DMS 273 (cell line): ENCODE measurements at regions not wholly inside any gene's neighbourhood (a gene's known extent, or its start where the extent isn't known, plus 50 kb on each side); places are given as distances from the start of the nearest gene placed in this dataset.
"Not testable (repeated sequence)": the region's sequence is repeated elsewhere in the genome, so short reads cannot be mapped to it uniquely, and the experiment has no call there.

Experiments used
- DNase-seq: peaks from one replicate; lab custom pipeline; 2025; ENCODE audit not compliant: unreplicated experiment; lab: John Stamatoyannopoulos, UW

DNA sequence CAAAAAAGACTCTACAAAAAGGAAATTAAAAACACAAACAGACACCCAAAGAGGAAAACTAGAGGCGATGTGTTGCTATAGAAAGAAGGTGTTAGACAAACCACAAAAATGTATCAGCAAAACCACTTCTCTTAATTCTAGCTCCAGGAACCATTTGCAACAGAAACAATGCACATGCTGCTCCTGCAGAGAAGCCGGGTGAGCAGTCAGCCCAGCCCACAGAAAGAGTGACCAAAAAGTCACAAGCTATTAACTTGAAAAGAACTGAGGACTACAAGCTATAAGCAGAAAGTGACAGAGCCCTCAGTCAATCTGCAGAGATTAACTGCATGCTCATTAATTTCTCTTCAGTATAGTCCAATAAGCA lies 96.2 kb upstream of the KLHL13 start:
- no peak for DNase-seq

DNA sequence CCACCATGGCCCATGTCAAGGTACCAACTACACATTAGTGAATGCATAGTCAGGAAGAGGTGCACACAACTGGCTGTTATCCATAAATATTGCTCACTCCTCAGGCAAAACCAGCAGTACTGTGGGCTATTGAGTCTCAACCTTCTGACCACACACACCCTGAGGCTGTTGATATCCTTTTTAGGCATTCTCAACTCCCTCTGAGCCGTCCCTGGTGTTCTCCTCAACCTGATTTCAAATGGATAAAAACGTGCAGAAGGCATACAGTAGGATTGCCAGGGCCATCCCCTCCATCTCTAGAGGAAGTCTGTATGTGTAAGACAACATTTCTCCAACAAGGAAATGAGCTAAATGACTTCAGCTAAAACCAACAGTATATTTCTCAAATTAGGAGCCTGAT lies 98.7 kb upstream of the KLHL13 start:
- no peak for DNase-seq

DNA sequence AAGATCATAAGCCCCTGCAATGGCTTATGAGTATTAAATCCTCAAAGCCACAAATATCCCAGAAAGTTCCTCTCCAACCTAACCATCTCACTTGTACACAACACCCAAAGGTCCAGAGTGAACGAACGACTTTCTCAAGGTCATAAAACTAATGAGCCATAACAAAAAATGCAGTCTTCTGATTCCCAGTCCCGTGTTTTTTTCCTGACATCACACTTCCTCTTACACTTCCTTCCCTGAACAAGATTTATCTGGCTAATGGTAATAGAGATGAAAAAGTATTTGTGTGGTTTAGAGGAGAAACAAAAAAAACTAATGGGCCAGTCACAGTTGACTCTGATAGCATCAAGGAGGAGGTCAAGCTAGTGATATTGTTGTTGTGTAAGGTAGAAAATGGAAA lies 99.5 kb upstream of the KLHL13 start:
- DNase-seq, result peak; percentile 15

DNA sequence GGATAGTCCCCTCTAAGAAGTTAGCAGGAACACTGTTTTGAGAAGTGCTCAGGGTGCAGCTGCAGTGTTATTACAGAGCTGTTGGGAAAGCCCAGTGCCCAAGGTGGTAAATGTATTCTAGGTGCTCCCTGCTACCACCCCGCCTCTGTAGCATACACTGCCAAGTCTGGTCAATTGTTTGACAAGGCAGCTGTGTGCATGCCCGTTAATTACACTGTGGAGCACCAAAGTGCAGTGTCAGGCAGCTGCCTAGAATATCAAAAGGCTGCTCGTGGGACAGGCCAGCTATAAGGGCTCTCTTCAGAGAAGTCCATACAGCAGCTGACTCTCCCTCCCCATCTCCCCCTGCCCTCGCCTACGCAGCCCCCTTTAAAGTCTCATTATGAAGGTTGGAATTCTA lies 99.9 kb upstream of the KLHL13 start:
- peak; percentile 66 for DNase-seq

DNA sequence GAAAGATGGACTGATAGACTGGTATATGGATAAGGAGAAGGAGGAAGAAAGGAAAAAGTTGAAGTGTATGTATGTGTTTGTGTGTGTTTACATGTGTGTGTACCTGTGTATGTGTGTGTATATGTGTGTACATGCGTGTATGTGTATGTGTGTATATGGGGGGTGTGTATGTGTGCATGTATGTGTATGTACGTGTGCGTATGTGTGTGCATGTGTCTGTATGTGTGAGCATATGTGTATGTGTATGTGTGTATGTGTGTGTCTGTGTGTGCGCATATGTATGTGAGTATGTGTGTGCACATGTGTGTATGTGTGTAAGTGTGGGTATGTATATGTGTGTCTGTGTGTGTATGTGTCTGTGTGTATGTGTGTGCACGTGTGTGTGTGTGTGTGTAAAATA lies 101.5 kb upstream of the KLHL13 start:
- no peak for DNase-seq

DNA sequence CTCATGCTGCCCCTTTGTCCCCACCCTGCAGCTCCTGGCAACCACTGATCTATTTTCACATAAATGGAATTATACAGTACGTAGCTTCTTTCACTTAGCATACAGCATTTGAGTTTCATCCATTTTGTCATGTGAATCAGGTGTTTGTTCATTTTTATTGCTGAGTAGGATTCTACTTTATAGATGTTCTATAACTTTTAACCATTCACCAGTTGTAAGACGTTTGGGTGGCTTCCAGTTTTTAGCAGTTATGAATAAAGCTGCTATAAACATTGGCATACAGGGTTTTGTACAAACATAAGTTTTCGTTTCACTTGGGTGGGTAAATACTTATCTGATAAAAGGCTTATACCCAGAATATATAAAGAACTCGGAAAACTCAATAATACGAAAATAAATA lies 102.3 kb upstream of the KLHL13 start:
- no peak for DNase-seq

DNA sequence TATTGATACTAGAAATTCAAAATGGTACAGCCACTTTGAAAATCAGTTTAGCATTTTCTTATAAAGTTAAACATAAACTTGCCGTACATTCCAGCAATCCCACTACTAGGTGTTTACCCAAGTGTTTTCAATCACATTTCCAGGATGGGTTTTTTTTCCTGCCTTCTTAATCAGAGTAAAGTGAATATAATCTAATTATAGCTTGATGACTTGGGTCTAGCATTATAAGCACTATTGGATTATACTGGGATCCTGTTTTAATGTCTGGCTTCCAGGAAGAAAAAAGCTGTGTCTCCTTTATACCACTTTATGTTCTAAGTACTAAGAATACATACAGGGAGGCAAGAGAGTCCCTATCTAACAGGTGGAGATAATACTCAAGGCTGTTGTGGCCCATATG lies 103.3 kb upstream of the KLHL13 start:
- no peak for DNase-seq

DNA sequence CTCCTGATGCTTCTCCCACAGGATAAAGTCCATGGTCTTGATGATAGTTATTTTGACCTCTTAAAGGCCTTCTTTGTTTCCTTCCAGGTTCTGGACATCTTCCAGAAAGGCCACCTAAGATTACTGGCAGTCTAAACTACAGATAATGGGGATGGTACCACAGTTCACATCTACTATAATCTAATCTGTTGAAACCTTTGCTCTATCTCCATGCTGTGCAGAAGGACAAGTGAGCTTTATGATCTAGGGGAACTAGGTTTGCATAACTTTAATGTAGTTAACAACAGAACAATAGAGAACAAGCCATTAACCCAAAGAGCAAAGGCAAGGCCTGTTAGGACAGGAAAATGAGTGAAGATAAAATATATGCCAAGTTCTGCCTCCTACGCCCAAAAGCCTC lies 103.9 kb upstream of the KLHL13 start:
- no peak for DNase-seq

DNA sequence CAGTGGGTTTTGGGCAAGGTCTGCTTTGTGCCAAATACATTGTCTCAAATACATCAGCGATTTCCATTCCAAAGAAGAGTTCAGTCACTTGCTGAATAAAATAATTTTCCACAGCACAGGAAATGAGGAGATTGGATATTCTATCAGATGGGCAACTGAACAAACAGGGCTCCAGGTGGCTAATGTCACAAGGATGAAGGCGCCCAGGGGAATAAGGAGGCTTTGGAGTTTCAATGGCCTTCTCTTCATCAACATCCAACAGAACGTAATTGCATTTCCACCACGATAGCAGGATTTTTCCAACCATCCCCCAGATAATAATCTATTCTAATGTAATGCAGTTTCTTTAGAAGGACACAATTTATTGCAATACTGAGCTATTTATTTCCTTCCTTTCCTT lies 104.7 kb upstream of the KLHL13 start:
- DNase-seq, result no peak

DNA sequence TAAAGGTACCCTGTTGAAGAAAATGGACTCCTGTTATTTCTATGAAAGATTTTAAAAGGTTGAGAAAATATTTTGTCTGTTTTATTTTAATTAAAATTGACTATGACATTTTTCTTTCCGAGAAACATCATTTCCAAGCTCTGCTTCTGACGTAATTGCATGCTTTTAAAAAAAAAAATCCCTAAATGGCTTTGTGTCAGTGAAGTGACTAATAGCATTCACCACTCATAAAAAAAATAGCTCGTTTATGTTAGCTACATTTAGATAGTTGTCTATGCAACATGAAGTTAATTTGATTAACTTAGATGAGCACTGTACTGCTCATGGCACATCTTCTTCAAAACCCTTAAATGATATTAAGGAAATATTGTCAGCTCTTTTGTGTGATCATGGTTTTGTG lies 105.1 kb upstream of the KLHL13 start:
- DNase-seq, result no peak

DNA sequence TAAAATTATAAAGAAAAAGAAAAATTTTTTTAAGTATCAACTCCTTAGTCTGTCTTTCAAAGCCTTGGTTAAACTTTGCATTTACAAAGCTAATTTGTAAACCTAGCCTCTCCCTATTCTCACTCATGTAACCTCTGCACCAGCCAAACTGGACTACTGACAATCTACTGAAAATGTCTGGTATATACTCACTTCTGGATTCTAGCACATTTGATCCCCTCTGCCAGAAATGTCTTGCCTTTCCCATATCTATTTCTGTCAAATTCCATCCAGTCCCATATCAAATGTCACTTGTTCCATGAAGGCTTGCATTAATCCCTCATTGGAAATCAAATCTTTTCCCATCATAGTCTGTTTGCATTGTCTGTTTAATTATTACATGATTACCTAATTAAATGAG lies 105.8 kb upstream of the KLHL13 start:
- no peak for DNase-seq

DNA sequence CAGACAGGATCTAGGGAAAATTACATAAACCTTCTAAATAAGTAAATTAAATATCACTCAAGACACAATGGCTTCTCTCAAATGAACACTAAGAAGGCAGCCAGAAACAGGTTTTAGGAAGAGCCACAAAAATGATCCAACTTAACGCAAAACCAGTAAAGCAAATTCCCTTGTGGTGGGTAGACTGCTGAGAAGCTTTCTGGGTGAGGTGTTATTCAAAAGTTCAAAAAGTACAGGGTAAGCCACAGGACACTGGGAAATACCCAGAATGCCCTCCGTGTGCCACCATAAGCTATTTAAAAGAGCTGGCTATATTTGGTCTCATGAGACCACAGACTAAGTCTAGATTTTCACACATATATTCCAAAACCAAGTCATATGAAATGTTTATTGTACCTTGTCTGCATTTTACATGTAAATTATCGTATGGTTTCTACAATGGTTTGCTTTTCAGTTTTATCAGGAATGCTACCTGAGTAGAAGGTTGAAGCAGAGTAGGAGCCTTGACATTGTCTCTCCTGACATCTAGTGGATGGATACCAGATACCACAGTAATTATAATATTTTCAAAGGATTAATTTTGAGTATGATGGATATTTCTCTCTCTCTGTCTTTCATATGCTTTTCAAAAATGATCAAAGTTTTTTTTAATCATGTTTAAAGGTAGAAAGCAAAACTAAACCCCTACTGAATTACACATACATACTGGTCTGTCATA lies 109.3 kb upstream of the KLHL13 start:
- peak; percentile 49 for DNase-seq

DNA sequence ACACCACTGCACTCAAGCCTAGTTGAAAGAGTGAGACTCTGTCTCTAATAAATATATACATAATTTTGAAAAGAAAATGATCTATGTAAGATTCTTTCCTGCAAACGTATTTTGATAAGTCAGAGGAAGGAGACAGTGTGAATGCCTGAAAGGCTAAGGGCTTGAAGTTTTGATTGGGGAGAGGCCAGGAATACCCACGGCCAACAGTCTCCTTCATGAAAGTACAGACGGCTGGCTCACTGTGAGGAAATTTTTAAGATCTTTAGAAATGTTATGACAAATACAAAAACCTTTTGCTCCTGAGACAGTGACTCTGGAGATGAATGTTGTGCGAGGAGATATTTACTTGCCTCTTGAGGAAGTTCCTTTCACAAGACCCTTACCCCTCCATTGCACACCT lies 111.4 kb upstream of the KLHL13 start:
- DNase-seq, result no peak

DNA sequence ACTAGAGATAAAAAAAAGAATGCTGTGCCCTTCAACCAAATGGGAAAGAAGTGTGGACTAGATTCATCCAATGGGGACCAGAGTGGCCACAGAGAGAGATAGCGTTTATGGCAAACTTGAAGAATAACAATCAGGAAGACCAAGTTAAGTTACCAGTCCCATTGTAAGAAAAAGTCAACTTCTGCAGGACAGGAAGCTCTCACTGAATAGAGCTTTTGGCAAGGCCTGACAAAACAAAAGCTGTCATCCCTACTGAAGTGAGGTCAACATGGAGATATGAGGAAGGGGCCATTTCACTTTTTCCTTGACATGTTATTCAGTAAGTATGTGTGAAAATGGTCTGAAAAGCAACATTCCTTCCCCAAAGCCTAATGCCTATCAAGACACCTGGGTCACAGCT lies 111.8 kb upstream of the KLHL13 start:
- DNase-seq, result no peak

DNA sequence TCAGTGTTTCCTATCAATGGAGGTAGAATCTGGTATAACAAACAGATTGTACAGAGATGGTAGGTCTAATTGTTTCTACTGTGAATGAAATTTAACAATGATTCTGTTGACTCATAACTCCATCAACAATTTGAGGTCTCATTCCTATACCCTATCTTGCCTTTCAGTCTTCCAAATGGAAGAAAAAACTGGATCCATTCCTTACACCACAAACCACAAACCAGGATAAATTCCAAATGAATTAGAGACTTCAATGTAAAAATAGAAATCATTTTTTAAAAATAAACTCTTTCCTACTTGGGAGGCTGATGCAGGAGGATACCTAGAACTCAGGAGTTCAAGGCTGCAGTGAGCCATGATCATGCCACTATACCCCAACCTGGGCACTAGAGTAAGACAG lies 114.4 kb upstream of the WDR44 start:
- no peak for DNase-seq

DNA sequence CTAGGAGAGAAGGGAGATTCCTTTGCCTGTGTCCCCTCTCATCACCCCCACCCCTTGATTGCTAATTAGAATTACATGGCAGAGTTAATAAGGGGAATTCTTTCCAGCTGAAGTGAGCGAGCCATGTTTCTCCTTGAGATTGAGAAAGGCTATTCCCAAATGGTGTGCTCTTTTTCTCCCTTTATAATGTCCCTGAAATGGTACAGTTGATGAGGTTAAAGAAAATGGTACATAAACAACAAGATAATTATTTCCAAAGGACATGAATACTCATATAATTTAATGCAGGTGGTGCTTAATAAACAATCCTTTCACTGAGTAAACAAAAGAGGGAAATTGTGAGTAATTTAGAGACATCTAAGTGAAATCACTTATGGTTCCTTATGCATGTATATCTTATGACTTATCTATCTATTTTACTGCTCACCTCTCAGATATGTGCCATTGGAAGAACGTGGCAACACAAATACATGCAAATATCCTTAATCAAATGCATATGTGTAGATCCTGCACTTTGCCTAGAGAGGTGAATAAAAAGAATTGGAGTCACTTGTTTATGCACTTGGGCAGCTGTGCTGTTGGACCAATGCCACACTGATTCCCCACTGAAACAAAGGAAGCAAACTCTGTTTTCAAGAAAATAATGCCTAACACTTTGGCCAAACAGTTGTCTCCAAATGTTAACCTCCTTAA lies 106.6 kb upstream of the WDR44 start:
- DNase-seq, result peak; percentile 61

DNA sequence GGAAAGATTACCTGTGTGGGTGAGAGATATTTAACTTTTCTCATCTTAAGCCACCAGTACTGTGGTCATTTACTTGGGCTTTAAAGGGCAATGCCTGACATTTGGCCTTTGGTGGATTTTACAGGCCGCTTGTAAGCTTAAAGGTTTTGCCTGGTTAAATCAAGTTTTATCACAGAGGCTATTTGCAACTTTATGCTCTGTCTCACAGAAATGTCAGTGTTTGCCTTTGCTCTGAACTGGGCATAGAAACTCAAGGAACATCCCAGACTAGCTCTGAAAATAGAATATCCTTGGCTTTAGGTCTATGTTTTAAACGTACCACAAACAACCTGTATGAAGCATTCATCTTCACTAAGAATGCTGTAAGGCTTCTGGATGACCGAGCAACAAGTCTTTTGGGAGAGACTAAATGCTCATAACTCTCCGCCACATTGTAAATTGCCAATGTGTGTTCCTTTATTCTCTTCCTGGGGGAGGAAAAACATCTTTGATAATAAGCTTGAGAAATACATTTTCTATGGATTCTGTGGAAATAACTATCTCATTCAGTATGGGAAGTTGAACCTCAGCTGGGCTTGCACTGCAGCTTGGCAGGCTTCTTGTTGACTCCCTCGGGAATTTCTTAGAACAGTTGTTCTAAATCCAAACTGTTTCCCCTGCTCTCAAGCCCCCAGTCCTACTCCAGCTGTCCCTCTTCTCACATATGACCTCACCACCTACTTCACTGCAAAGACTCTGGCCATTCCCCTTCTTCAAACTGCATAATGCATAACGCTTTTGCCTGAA lies 105.8 kb upstream of the WDR44 start:
- peak; percentile 88 for DNase-seq

DNA sequence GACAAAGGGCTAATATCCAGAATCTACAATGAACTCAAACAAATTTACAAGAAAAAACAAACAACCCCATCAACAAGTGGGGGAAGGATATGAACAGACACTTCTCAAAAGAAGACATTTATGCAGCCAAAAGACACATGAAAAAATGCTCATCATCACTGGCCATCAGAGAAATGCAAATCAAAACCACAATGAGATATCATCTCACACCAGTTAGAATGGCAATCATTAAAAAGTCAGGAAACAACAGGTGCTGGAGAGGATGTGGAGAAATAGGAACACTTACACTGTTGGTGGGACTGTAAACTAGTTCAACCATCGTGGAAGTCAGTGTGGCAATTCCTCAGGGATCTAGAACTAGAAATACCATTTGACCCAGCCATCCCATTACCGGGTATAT lies 98.9 kb upstream of the WDR44 start:
- DNase-seq, result not testable (repeated sequence)

DNA sequence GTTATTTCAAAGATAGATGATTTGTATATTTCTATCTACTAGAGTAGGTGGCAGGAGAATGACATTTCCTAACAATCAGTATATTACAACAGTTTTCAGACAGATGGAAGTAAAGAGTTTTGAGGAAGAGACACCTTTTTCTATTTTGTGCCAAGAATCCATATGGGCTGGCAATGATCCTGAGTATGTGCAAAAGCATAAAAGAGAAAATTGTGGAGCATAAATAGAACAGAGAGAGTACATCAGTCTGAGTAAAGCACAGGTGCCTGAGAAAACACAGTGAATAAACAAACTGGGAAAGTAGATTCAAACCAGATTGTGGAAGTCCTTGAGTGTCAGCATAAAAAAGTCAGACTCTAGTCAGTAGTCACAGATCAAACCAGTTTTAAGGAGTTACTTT lies 96.8 kb upstream of the WDR44 start:
- peak; percentile 16 for DNase-seq

DNA sequence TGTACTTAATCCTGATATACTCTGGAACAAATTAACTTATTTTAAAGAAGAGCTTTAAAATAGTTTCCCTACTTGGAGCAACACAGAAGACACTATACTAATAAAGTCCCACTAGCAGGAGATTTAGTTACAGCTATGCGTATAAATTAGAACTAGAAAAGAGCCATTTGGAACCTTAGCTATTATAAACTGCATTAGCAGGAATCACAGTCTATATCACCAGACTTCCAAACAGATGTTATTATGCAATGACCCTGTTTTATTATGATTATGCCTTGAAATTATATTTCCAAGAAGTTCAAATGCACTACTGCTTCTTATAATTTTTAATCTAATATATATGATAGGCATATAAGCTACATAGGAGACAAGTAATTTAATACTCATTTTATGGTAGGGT lies 95.5 kb upstream of the WDR44 start:
- peak; percentile 30 for DNase-seq

DNA sequence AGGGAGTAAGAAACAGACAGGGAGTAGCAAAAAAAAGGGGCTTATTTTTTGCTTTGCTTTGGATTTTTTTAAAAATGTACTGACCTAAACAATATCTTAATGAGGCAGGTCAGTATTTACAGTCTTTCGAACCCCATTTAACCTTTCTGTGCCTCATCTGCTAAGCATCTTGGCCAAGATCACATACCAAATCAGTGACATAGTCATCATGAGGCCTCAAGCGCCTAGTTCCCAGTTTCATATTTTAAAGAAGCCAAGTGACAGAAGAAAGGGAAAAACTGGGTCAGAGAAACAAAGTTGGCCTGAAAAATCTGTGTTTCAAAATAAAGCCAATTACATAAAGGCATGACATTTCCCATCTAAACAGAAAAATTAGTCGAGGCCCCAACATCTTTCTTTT lies 94.6 kb upstream of the WDR44 start:
- DNase-seq, result no peak

DNA sequence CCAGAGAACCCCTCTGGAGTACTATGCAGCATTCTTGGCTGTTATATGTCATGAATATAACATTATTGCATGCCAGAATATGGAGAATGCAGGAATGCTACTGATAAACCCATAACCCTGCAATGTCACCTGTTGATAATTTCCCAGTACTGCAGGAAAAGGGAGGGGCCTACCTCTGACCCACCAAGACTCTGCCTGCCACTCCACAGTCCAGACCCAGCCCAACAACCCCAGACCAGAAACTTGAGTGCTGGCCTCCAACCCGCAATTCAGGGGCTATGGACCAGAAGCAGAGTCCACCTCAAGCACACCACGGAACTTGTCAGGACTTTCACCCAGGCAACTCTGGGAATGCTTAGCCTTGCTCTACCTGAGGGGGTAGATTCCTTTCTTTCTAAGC lies 92.9 kb upstream of the WDR44 start:
- no peak for DNase-seq
